ENCODE measurements at regions not wholly inside any gene's neighbourhood (a gene's known extent, or its start where the extent isn't known, plus 50 kb on each side); places are given as distances from the start of the nearest gene placed in this dataset.

GRCh38 chr7:46257761-46258448, 336.8 kb upstream of the IGFBP3 start:
- no peak for DNase-seq (ENCODE audit: insufficient read length, low spot score)
- no peak for TF ChIP-seq PAX5 (IDR thresholded peaks at IDR 0.05; ENCODE audit: insufficient read depth, low read length, severe bottlenecking)
- no peak for TF ChIP-seq POU2F2 (IDR thresholded peaks at IDR 0.05; ENCODE audit: low read depth, low read length)
- TF ChIP-seq POLR2AphosphoS5 (IDR thresholded peaks at IDR 0.05; ENCODE audit: low read depth, low read length), result no peak
- TF ChIP-seq SPI1 (IDR thresholded peaks at IDR 0.05; ENCODE audit: low read depth, low read length), result no peak
- TF ChIP-seq POLR2A (IDR thresholded peaks at IDR 0.05; ENCODE audit: low read depth, low read length), result no peak
- no peak for TF ChIP-seq TAF1 (IDR thresholded peaks at IDR 0.05; ENCODE audit: low read depth, low read length)
- FAIRE-seq, result no peak

GRCh38 chr7:46256870-46257661, 336.0 kb upstream of the IGFBP3 start:
- FAIRE-seq, result no peak
- TF ChIP-seq TAF1 (IDR thresholded peaks at IDR 0.05; ENCODE audit: low read depth, low read length), result no peak
- no peak for DNase-seq (ENCODE audit: insufficient read length, low spot score)

- no peak for TF ChIP-seq TAF1 (IDR thresholded peaks at IDR 0.05; ENCODE audit: low read depth, low read length)
- no peak for TF ChIP-seq POU2F2 (IDR thresholded peaks at IDR 0.05; ENCODE audit: low read depth, low read length)
- TF ChIP-seq SPI1 (IDR thresholded peaks at IDR 0.05; ENCODE audit: low read depth, low read length), result no peak
- no peak for TF ChIP-seq POLR2A (IDR thresholded peaks at IDR 0.05; ENCODE audit: low read depth, low read length)
- TF ChIP-seq POLR2AphosphoS5 (IDR thresholded peaks at IDR 0.05; ENCODE audit: low read depth, low read length), result no peak
- TF ChIP-seq PAX5 (IDR thresholded peaks at IDR 0.05; ENCODE audit: insufficient read depth, low read length, severe bottlenecking), result no peak
- no peak for DNase-seq (ENCODE audit: insufficient read length, low spot score)
- FAIRE-seq, result no peak
These were observed 332.4 kb upstream of the IGFBP3 start for GRCh38 chr7:46253520-46253919.

- FAIRE-seq (no peak), DNase-seq (ENCODE audit: insufficient read length, low spot score) (no peak)
- TF ChIP-seq TAF1 (IDR thresholded peaks at IDR 0.05; ENCODE audit: low read depth, low read length), result no peak
- TF ChIP-seq SPI1 (IDR thresholded peaks at IDR 0.05; ENCODE audit: low read depth, low read length), result no peak
- no peak for TF ChIP-seq POU2F2 (IDR thresholded peaks at IDR 0.05; ENCODE audit: low read depth, low read length)
- no peak for TF ChIP-seq POLR2A (IDR thresholded peaks at IDR 0.05; ENCODE audit: low read depth, low read length)
- TF ChIP-seq POLR2AphosphoS5 (IDR thresholded peaks at IDR 0.05; ENCODE audit: low read depth, low read length), result no peak
- no peak for TF ChIP-seq PAX5 (IDR thresholded peaks at IDR 0.05; ENCODE audit: insufficient read depth, low read length, severe bottlenecking)
These were observed 326.6 kb upstream of the IGFBP3 start for GRCh38 chr7:46247664-46248063.

- no peak for TF ChIP-seq POLR2A (IDR thresholded peaks at IDR 0.05; ENCODE audit: low read depth, low read length)
- TF ChIP-seq POU2F2 (IDR thresholded peaks at IDR 0.05; ENCODE audit: low read depth, low read length), result no peak
- TF ChIP-seq SPI1 (IDR thresholded peaks at IDR 0.05; ENCODE audit: low read depth, low read length), result no peak
- TF ChIP-seq TAF1 (IDR thresholded peaks at IDR 0.05; ENCODE audit: low read depth, low read length), result no peak
- TF ChIP-seq POLR2AphosphoS5 (IDR thresholded peaks at IDR 0.05; ENCODE audit: low read depth, low read length), result no peak
- no peak for TF ChIP-seq PAX5 (IDR thresholded peaks at IDR 0.05; ENCODE audit: insufficient read depth, low read length, severe bottlenecking)
- DNase-seq (ENCODE audit: insufficient read length, low spot score) (no peak), FAIRE-seq (no peak)
These were observed 324.6 kb upstream of the IGFBP3 start for GRCh38 chr7:46245586-46246111.

GRCh38 chr7:46244757-46245156, 323.7 kb upstream of the IGFBP3 start:
- DNase-seq (ENCODE audit: insufficient read length, low spot score), result no peak
- no peak for FAIRE-seq
- TF ChIP-seq POU2F2 (IDR thresholded peaks at IDR 0.05; ENCODE audit: low read depth, low read length) (no peak), PAX5 (IDR thresholded peaks at IDR 0.05; ENCODE audit: insufficient read depth, low read length, severe bottlenecking) (no peak), POLR2A (IDR thresholded peaks at IDR 0.05; ENCODE audit: low read depth, low read length) (no peak), TAF1 (IDR thresholded peaks at IDR 0.05; ENCODE audit: low read depth, low read length) (no peak), SPI1 (IDR thresholded peaks at IDR 0.05; ENCODE audit: low read depth, low read length) (no peak), POLR2AphosphoS5 (IDR thresholded peaks at IDR 0.05; ENCODE audit: low read depth, low read length) (no peak)

- DNase-seq (ENCODE audit: insufficient read length, low spot score) (no peak), FAIRE-seq (no peak)
- no peak for TF ChIP-seq PAX5 (IDR thresholded peaks at IDR 0.05; ENCODE audit: insufficient read depth, low read length, severe bottlenecking)
- no peak for TF ChIP-seq POLR2A (IDR thresholded peaks at IDR 0.05; ENCODE audit: low read depth, low read length)
- no peak for TF ChIP-seq POU2F2 (IDR thresholded peaks at IDR 0.05; ENCODE audit: low read depth, low read length)
- no peak for TF ChIP-seq POLR2AphosphoS5 (IDR thresholded peaks at IDR 0.05; ENCODE audit: low read depth, low read length)
- no peak for TF ChIP-seq SPI1 (IDR thresholded peaks at IDR 0.05; ENCODE audit: low read depth, low read length)
- TF ChIP-seq TAF1 (IDR thresholded peaks at IDR 0.05; ENCODE audit: low read depth, low read length), result no peak
These were observed 322.3 kb upstream of the IGFBP3 start for GRCh38 chr7:46243406-46243805.

GRCh38 chr7:46239846-46240245, 318.8 kb upstream of the IGFBP3 start:
- FAIRE-seq (no peak), DNase-seq (ENCODE audit: insufficient read length, low spot score) (no peak)
- TF ChIP-seq POU2F2 (IDR thresholded peaks at IDR 0.05; ENCODE audit: low read depth, low read length) (no peak), SPI1 (IDR thresholded peaks at IDR 0.05; ENCODE audit: low read depth, low read length) (no peak), POLR2A (IDR thresholded peaks at IDR 0.05; ENCODE audit: low read depth, low read length) (no peak), POLR2AphosphoS5 (IDR thresholded peaks at IDR 0.05; ENCODE audit: low read depth, low read length) (no peak), PAX5 (IDR thresholded peaks at IDR 0.05; ENCODE audit: insufficient read depth, low read length, severe bottlenecking) (no peak), TAF1 (IDR thresholded peaks at IDR 0.05; ENCODE audit: low read depth, low read length) (no peak)

- FAIRE-seq, result no peak
These were observed 316.4 kb upstream of the IGFBP3 start for GRCh38 chr7:46237466-46237865.

More at GRCh38 chr7:46237466-46237865, 316.4 kb upstream of the IGFBP3 start:
- DNase-seq (ENCODE audit: insufficient read length, low spot score), result no peak
- TF ChIP-seq POU2F2 (IDR thresholded peaks at IDR 0.05; ENCODE audit: low read depth, low read length), result no peak
- no peak for TF ChIP-seq SPI1 (IDR thresholded peaks at IDR 0.05; ENCODE audit: low read depth, low read length)
- no peak for TF ChIP-seq POLR2A (IDR thresholded peaks at IDR 0.05; ENCODE audit: low read depth, low read length)
- TF ChIP-seq PAX5 (IDR thresholded peaks at IDR 0.05; ENCODE audit: insufficient read depth, low read length, severe bottlenecking), result no peak
- TF ChIP-seq POLR2AphosphoS5 (IDR thresholded peaks at IDR 0.05; ENCODE audit: low read depth, low read length), result no peak
- no peak for TF ChIP-seq TAF1 (IDR thresholded peaks at IDR 0.05; ENCODE audit: low read depth, low read length)
